M059J (cell line): ENCODE measurements at regions not wholly inside any gene's neighbourhood (a gene's known extent, or its start where the extent isn't known, plus 50 kb on each side); places are given as distances from the start of the nearest gene placed in this dataset.
"Not testable (repeated sequence)": the region's sequence is repeated elsewhere in the genome, so short reads cannot be mapped to it uniquely, and the experiment has no call there.

Source experiments
- DNase-seq: peaks from one replicate; pipeline ENCODE4 v3.0.0-alpha.2; 2012; ENCODE audit warnings: low read depth

DNA sequence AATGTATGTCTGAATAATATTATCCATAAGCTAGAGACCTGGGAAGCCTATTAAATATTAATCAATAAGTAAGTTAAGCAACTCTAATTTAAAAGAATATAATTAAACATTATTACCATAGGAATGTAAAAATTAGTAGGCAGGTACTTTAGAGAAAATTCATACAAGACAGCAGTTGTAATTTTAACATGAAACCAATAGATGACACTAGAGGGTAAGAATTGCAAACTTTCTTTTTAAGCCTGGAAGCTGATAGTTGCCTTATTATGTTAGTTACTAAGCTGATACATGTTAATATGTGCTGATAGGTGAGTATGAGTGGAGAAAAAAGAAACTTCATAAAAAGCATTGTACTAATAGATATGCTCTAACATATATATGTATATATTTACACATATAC lies 1157.4 kb downstream of the FAM133A start:
- peak; percentile 1 for DNase-seq

DNA sequence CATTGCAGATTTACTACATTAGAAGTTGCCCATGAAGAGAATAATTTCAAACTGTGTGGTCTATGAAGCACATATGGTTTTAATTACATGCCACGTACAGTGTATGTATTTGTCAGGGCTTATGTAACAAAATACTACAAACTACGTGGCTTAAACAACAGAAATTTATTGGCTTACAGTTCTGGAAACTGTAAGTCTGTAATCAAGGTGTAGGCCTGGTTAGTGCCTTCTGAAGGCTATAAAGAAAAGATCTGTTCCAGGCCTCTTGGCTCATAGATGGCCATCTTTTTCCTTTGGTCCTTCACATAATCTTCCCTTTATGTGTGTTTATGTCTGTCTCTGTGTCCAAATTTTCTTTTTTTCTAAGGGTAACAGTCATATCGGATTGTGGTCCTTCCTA lies 1160.2 kb downstream of the FAM133A start:
- DNase-seq = no peak

DNA sequence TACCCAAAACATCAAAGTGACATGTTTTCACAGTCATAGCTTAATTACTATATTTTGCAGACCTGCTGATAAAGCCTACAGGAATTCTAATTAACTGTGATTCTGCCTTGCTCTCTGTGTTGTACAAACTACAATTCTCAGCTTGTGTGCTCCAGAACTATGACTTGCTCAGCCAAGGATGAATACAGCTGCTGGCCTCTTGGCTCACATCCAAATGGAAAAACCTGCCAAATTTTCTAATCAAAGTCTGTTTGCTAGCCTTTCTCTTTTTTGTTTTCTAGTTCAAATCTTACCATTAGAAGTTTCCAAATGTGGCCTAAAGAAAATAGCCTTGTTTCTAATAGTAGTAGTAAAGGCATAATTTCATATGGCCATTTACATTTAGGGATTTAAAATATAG lies 1176.8 kb downstream of the FAM133A start:
- DNase-seq = no peak

DNA sequence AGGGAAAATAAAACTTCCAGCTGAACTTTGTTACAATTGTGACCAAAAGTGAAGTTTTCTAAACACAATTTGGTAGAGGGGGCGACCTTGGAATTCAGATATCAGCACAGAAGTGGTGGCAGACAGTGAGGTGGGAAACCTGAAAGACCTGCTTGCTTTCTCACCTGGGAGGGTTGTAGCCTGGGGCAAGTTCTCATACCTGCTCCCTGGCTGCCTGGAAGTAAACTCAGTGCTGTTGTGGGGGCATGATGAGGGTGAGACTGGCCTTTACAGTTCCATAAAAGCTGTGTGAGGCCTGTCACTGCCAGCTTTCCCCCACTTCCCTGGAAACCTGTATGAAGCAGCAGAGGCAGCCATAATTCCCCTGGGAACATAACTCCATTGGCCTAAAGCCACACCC lies 1180.2 kb downstream of the FAM133A start:
- DNase-seq = no peak

DNA sequence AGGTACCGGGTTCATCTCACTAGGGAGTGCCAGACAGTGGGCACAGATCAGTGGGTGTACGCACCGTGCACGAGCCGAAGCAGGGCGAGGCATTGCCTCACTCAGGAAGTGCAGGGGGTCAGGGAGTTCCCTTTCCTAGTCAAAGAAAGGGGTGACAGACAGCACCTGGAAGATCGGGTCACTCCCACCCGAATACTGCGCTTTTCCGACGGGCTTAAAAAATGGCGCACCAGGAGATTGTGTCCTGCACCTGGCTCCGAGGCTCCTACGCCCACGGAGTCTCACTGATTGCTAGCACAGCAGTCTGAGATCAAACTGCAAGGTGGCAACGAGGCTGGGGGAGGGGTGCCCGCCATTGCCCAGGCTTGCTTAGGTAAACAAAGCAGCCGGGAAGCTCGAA lies 1188.5 kb downstream of the FAM133A start:
- not testable (repeated sequence) for DNase-seq

DNA sequence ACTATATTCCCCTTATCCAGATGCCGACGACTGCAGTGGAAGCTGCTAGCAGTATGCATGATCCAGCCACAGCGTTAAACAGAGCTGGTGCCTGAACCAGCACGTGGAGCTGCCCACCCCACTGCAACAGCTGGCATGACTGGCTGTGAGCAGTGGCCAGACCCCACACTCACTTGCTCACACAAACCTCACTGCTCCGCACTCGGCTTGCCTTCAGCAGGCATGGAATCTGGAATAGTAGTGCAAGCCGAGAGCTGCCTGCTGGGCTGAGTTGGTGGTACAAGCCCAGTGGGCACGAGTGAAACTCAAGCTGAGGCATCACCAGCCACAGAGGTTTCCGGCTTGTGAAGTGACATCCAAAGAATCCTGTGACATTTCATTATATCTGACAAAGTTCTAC lies 1197.6 kb downstream of the FAM133A start:
- DNase-seq = no peak

DNA sequence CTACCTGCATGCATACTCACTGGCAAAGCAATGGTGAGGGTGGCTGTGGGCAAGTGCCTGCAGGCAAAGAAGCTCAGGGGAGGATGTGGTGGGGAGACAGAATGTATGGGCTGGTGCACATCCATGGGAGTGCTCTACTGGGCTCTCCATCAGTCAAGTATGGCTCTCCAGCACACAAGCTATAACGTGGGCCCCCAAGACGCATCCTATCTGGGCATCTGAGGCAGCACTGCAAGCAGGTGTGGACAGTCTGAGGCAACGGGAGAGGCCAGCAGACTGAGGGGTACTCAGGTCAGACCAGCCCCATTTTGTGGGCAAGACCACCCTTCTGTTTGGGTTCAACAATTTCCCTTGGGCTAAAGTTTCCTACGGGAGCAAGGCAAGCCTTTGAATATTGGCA lies 1227.8 kb downstream of the FAM133A start:
- DNase-seq = no peak

DNA sequence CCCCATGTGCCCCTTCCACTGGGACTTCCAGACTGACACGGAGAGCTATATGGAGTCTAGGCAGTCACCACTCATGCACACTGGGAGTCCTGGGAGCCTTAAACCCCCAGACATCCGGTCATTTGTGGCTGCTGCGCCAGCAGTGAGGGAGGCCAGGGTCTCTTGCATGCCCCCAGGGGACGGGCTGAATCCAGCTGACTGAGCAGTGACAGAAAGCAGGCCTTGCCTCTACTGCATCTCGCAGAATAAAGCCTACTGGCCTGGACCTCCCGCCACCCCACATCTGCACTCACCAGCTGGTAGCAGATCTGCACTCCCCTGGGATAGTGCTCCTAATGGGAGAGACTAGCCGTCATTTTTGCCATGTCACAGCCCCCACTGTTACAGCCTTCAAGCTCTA lies 1234.2 kb downstream of the FAM133A start:
- DNase-seq = no peak

DNA sequence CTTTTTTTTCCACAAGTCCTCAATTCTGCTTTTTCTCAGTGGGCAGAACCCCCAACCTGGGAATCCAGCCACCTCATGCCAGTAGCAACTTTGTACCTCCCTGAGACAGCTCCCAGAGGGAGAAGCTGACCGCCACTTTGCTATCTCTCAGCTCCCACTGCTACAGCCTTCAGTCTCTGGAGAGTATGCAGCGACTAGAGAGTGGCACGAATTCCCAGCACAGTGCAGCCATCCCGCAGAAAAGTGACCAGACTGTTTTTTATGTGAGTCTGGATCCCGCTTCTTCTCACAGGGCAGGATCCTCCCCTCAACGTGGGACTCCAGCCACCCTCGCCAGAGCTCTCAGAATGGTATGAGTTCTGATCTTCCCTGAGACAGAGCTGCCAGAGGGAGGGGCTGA lies 1234.6 kb downstream of the FAM133A start:
- no peak for DNase-seq

DNA sequence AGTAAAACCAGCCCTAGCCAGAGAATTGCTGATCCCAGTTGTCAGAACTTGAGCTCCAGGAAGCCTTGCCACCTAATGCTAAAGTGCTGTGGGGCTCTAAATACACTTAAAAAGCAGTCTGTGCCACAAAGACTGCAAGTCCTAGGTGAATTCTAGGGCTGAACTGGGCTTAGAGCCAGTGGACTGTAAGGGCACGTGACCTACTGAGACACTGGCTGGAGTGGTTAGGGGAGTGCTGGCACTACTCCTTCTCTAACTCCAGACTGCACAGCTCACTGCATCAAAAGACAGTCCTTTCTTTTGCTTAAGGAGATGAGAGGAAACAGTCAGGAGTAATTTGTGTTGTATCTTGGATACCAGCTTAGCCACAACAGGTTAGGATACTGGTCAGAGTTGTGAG lies 1240.2 kb downstream of the FAM133A start:
- DNase-seq = no peak

DNA sequence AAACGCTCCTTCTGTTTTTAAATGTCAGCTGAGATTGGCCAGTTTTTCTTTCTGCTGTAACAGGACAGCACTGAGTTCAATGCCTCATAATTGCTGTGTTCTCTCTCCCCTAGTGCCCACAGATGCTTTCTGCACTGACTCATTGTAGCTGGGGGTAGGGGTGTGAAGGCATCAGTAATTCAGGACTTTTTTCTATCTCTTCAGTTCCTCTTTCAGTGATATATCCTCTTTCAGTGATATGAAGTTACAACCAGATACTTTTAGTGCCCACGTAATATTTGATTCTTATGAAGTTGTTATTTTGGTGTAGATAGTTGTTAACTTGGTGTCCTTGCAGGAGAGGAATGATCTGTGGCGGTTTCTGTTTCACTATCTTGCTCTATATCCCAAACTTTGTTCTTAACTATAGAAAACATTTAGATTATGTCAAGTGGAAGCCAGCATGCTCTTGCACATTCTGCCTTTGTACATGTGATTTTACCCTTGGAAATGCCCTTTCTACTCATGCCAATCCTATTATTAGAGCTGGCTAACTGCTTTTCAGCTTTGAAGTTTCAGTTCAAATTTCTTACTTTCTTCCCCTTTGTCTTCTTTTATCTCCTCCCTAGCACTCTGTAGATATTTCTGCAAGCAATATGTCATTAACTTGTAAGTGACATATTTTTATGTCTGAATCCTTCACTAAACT lies 1258.4 kb downstream of the FAM133A start:
- DNase-seq = no peak

DNA sequence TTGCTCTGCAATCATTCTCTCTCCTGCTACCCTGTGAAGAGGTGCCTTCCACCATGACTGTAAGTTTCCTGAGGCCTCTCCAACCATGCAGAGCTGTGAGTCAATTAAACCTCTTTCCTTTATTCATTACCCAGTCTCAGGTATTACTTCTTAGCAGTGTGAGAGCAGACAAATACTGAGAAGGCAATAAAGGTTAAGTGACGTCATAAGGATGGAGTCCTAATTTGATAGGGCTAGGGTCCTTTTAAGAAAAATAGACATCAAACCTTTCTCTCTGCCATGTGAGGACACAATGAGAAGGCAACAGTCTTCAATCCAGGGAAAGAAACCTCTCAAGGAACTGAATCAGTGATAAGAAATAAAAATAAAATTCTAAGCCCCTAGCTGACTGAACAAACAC lies 1262.7 kb downstream of the FAM133A start:
- DNase-seq = no peak

DNA sequence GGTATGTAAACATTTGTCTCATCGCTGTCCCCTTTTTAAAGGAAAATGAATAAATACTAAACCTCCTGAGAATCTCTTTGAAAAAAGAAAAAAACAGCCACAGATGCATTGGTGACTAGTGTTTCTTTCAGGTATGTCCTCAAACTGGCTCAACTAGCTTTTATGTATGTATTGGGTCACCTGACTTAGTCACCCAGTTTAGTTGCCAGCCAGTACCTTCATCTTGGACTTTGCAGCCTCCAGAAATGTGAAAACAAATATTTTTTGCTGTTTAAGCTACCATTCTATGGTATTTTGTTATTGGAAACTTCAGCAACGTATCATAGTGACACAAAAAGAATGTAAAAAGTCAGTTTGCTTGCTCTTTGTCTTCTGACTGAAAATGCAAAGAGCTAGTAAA lies 1263.5 kb downstream of the FAM133A start:
- no peak for DNase-seq

DNA sequence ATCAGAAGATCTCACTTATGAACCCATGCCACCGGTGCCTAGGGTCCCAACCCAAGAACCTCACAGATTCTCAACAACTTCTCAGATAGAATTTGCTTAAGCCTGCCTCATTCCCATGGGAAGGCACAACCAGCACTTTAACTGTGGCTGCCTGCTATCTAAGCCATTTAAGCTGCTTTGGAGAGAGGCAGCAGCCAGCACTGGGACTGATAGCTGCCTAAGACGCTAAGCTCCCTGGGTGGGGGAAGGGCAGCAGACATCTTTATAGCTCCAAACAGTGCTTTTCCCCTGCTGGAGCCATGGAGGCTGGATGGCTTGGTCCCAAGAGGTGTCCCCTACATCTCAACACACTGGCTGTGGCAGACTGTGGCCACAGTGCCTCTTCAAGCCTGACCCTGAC lies 1268.6 kb downstream of the FAM133A start:
- DNase-seq = no peak

DNA sequence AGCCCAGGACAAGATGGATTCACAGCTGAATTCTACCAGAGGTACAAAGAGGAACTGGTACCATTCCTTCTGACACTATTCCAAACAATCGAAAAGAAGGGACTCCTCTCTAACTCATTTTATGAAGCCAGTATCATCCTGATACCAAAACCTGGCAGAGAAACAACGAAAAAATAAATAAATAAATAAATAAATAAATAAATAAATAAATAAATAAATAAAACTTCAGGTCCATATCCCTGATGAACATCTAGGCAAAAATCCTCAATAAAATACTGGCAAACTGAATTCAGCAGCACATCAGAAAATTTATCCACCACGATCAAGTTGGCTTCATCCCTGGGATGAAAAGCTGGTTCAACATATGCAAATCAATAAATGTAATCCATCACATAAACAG lies 1272.1 kb downstream of the FAM133A start:
- DNase-seq = not testable (repeated sequence)

DNA sequence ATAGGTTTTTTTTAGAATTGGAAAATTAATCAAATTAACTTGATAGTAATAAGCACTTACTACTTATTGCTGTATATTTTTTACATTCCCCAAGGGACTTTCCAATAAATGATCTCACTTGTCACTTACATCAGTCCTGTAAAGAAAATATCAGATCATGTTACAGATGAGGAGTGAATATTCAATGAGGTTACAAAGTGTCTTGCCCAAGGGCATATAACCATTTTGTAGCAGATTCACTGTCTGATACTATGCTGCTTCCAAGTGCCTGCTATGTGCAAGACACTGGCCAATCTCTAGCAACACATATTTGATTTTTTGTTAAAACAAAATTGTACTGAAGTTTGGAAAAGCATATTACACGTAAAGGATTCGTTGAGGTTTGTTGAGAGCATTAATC lies 1287.7 kb downstream of the FAM133A start:
- DNase-seq = peak; percentile 2

DNA sequence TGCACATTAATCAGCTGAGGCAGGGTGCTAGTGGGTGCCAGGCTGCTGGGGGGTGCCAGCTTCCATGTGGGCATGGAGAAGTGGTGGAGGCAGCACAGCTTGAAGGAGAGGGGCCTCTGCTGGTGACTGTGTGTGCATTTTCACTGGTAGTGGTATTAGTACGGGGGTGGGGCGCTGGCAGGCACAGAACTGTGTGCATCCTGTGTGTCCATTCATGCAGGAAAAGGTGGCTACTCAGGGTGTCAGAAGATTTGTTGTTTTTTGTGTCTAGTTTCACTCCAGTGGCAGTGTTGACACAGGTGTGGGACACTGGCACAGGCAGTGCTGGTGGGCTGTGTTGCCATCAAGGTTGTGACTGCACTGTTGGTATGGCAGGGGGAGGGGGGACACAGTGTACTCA lies 1303.6 kb downstream of the FAM133A start:
- DNase-seq = no peak

DNA sequence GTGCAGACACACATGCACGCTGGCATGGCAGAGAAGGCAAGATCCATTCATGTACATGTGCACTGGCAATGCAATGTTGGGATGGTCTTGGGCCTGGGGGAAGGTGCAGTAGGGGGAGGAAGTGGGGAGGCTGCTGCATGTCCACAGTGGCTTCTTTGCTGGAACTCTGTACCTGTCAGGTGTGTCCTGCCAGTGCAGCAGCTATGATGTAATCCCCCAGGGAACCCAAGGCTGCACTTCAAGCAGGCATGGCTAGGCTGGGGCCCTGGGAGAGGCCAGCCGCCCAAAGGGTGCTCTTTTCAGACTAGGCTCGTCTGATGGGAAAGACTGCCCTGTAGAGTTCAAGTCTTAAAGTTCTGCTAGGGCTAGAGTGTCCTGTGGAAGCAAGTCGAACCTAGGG lies 1304.0 kb downstream of the FAM133A start:
- no peak for DNase-seq
